GM10248 (cell line): ENCODE measurements at regions not wholly inside any gene's neighbourhood (a gene's known extent, or its start where the extent isn't known, plus 50 kb on each side); places are given as distances from the start of the nearest gene placed in this dataset.

Experiments used
- CTCF ChIA-PET: fragments of 300-600 bp; sonication (Branson Sonifier 250); formaldehyde crosslinking; extraction: SDS; loops from one replicate; lab custom pipeline; 2021; ENCODE audit warnings: antibody characterized with exemption; lab: Yijun Ruan, JAX
- POLR2A ChIA-PET: fragments of 350-650 bp; sonication (Branson Sonifier 250); formaldehyde crosslinking; extraction: SDS; loops from one replicate; lab custom pipeline; 2020; ENCODE audit warnings: antibody characterized with exemption; lab: Yijun Ruan, JAX
- DNase-seq: peaks from one replicate; pipeline ENCODE4 v3.0.0; 2012; ENCODE audit errors: extremely low spot score
- CTCF ChIP-seq: IDR thresholded peaks from 2 replicates; pipeline ENCODE4 v1.5.1; 2012; ENCODE audit warnings: mild to moderate bottlenecking, low read depth; ENCODE audit errors: extremely low read depth, missing control alignments, control extremely low read depth

GRCh38 chr2:138962686-138963085 is 182.5 kb upstream of the NXPH2 start:
- ChIA-PET CTCF (no interaction called here), POLR2A (no interaction called here)
- no peak for TF ChIP-seq CTCF
- no peak for DNase-seq

DNA sequence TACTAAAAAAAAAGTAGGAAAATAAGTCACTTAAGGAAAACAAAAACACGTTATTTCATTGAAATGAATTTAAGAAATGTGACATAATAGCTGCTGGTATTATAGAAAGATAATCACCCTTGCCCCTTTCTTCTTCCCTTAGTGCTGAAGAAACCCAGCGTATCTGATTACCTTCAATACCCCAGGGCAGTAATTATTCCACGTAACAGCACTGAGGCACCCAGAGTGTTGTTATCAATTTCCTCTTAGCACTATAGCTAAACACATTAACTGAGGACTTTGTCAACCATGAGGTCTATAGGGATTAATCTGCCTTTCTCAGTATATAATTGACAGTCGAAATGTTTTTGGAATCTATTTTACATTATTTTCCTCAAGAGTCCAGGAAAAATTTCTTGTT is 180.0 kb upstream of the NXPH2 start:
- no peak for TF ChIP-seq CTCF
- DNase-seq, result no peak
- CTCF ChIA-PET, result no interaction called here
- POLR2A ChIA-PET, result no interaction called here

DNA sequence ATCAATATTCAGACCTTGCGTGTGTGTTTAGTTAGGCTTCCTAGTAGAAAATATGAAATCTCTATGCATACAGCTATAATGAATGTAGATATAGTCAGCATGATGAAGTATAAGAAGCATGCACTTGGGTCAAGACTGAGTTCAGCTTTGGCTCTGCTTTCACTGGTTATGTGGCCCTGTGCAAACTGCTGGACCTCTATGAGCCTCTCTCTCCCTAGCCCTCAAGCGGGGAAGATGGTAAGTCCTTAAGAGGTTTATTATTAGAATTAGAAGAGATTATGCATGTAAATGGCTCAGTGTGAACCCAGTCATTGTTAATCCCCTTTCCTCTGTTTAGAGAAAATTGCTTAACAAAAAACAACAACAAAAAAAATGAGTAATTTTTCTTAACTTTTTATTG is 178.8 kb upstream of the NXPH2 start:
- no peak for DNase-seq
- no peak for TF ChIP-seq CTCF
- CTCF ChIA-PET, result no interaction called here

DNA sequence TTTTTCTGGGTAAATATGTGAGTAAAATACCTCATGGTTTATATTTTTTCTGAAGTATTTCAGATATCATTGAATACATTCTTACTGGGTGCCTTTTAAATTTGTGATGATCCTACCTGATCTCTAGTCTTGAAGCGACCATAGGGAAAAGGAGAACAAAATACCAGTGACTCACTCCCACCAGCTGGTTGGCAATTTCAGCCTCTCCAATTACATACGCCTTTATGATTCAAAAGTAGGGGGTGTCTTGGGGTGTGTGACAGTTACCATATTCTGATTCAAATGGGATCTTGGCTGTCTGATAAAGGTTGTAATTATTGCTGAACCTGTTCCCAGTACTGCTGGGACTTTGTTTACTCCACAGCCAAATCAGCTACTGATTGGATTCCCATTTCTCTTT is 175.9 kb upstream of the NXPH2 start:
- no peak for DNase-seq
- ChIA-PET CTCF (interaction anchor here (1.5 kb wide), 1 partner anchor 12 kb away, joined by 6 read pairs; no protein-coding TSS in a partner anchor), POLR2A (no interaction called here)
- no peak for TF ChIP-seq CTCF

More for the DNA sequence above, 178.8 kb upstream of the NXPH2 start:
- POLR2A ChIA-PET, result no interaction called here

- CTCF ChIA-PET, result interaction anchor here (1.5 kb wide), 1 partner anchor 11 kb away, joined by 4 read pairs; no protein-coding TSS in a partner anchor
- POLR2A ChIA-PET, result no interaction called here
Measured at GRCh38 chr2:138950486-138950885, 170.3 kb upstream of the NXPH2 start.

GRCh38 chr2:138949517-138949916 is 169.3 kb upstream of the NXPH2 start:
- no peak for TF ChIP-seq CTCF
- DNase-seq, result no peak
- ChIA-PET POLR2A (no interaction called here), CTCF (interaction anchor here (1.5 kb wide), 1 partner anchor 12 kb away, joined by 4 read pairs; no protein-coding TSS in a partner anchor)

More at GRCh38 chr2:138950486-138950885, 170.3 kb upstream of the NXPH2 start:
- DNase-seq, result no peak
- no peak for TF ChIP-seq CTCF
